ENCODE measurements at regions not wholly inside any gene's neighbourhood (a gene's known extent, or its start where the extent isn't known, plus 50 kb on each side); places are given as distances from the start of the nearest gene placed in this dataset.

DNA sequence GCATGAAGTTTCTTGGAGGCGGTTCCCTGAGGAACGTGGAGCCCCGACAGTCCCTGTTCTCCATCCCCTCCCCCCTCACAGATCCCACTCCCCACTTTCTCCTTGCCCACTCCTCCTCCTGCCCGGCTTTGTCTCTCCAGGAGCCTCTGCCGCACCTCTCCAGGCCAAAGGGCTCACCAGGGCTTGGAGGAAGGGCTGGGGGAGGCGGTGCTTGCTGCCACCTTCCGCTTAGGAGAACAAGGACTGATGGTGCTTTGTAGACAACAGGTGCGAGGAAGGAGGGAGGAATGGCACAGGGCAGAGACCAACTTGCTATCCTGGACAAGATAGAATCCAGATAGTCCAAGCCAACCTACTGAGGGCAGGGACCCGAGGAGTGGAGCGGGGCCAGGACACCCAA is 103.5 kb upstream of the SMAD3 start (continued):
- TF ChIP-seq, protein P1, sequence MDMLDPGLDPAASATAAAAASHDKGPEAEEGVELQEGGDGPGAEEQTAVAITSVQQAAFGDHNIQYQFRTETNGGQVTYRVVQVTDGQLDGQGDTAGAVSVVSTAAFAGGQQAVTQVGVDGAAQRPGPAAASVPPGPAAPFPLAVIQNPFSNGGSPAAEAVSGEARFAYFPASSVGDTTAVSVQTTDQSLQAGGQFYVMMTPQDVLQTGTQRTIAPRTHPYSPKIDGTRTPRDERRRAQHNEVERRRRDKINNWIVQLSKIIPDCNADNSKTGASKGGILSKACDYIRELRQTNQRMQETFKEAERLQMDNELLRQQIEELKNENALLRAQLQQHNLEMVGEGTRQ (IDR thresholded peaks at IDR 0.05; ENCODE audit: low read length) = no peak
- TF ChIP-seq SRF (IDR thresholded peaks at IDR 0.05; ENCODE audit: low read depth, low read length) (no peak), HDAC2 (IDR thresholded peaks at IDR 0.05; ENCODE audit: borderline replicate concordance in 1 of 2, low read depth in 2 of 2, low read length in 2 of 2) (no peak)
